Aorta (tissue), 5 donors: ENCODE measurements at regions not wholly inside any gene's neighbourhood (a gene's known extent, or its start where the extent isn't known, plus 50 kb on each side); places are given as distances from the start of the nearest gene placed in this dataset.

Experiments used
- ATAC-seq: fragments of 200-7000 bp; cut with Tn5 transposase; one replicate; pipeline ENCODE4 v1.9.1; 2022; ENCODE audit warnings: moderate library complexity; ENCODE audit not compliant: low FRiP score
- DNase-seq, 2 donors: peaks; one replicate each; pipeline ENCODE4 v3.0.0-alpha.2; 2020
- H3K27ac ChIP-seq, 2 donors: one replicate each; pipeline ENCODE4 v1.5.1; 2013; ENCODE audit warnings: low read length in 2 of 2, mild to moderate bottlenecking in 2 of 2, moderate library complexity in 2 of 2, control low read depth in 1 of 2, inconsistent platforms in 1 of 2, low read depth in 1 of 2
- H3K27me3 ChIP-seq, 2 donors: one replicate each; pipeline ENCODE4 v1.6.1; 2013; ENCODE audit warnings: control low read depth in 1 of 2, low read length in 1 of 2, mild to moderate bottlenecking in 1 of 2, moderate library complexity in 1 of 2; ENCODE audit not compliant: insufficient read depth in 2 of 2, control insufficient read depth in 1 of 2
- H3K36me3 ChIP-seq, 2 donors: one replicate each; pipeline ENCODE4 v1.6.1; 2013; ENCODE audit warnings: control low read depth in 1 of 2, low read length in 1 of 2, mild to moderate bottlenecking in 1 of 2; ENCODE audit not compliant: insufficient read depth in 2 of 2, control insufficient read depth in 1 of 2
- H3K4me1 ChIP-seq, 2 donors: one replicate each; pipeline ENCODE4 v1.6.1; 2013; ENCODE audit warnings: low read length in 2 of 2, control low read depth in 1 of 2, mild to moderate bottlenecking in 1 of 2, moderate library complexity in 1 of 2; ENCODE audit not compliant: insufficient read depth in 2 of 2, control insufficient read depth in 1 of 2
- H3K4me3 ChIP-seq, 2 donors: one replicate each; pipeline ENCODE4 v1.5.1; 2013; ENCODE audit warnings: low read length in 2 of 2, control low read depth in 1 of 2, mild to moderate bottlenecking in 1 of 2
- H3K9me3 ChIP-seq: one replicate; pipeline ENCODE4 v1.6.1; 2013; ENCODE audit warnings: mild to moderate bottlenecking, low read length; ENCODE audit not compliant: control insufficient read depth
- WGBS, 2 donors: extraction: QIAGEN DNeasy Blood & Tissue Kit; methylation state at CpG; one replicate each; pipeline ENCODE4 v1.1.7; 2013; 5-methylcytosine and 5-hydroxymethylcytosine counted together
- intact Hi-C, 2 donors: fragments of 100-400 bp; cut with DNase I; formaldehyde crosslinking; loops; one replicate each; pipeline versions ENCODE4 v1.14.2 to v1.15.0; 2022
- donor health status: healthy with polysubstance abuse.
- donor health status: Bipolar disorder and iron deficiency.
- donor health status: DM: no; HTN: no; CAD: no.
- donor health status: DM: no; HTN: no; CAD: no.
- donor health status: DM: yes; HTN: yes; CAD: no.

DNA sequence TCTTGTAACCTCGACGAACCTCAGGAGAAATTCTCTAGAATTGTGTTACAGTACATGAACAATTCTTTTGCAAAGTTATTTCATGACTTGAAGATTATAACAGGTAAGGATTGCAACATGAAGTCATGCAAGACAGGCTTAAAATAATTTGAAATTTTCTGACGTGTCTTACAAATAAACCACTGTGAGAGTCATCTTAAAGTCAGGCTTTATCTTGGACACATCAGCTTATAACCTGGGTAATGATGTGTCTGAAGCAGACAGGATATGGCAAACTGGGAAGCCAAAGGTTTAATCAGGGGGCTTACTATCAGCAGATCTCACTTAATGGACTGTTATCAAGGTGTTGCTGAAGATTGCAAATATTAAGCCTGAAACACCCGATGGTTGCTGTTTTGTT is 407.8 kb downstream of the KLF5 start:
- WGBS, 2 donors: 81% methylated on average over 4 of the region's 4 CpGs
- no peak for DNase-seq
- intact Hi-C loops: no loop called here

DNA sequence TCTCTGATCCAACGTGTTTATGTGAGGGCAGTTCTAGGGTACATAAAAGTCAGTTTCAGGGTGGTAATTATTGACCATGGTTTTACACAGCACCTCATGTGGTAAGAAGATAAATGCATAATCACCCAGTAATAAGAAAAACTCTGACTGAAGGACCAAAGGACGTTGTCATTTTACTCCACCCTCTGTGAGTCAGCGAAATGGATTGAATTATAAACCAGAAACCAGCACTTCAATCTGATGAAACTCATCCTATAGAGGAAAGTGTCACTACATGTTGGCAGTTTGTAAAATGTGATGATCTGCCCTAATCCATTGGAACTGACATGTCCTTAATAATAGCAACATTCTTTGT is 406.8 kb downstream of the KLF5 start:
- Histone ChIP-seq H3K9me3 (no peaks in the 10 kb centered on the region), H3K4me1 (peaks cover 0 to 4% of the 10 kb centered on the region in 2 donors), H3K27me3 (no peaks in the 10 kb centered on the region), H3K27ac (no peak overlapping the region), H3K36me3 (no peaks in the 10 kb centered on the region), H3K4me3 (no peak overlapping the region)
- DNase-seq (no peak), ATAC-seq (no peak)
- intact Hi-C loops: no loop called here
- WGBS, 2 donors: 43 to 45% methylated on average over 3 of the region's 3 CpGs

More for the DNA sequence above, 407.8 kb downstream of the KLF5 start:
- H3K27me3 ChIP-seq: no peaks in the 10 kb centered on the region
- no peaks in the 10 kb centered on the region for H3K36me3 ChIP-seq
- ATAC-seq: no peak
- no peak overlapping the region for H3K27ac ChIP-seq
- H3K4me1 ChIP-seq: peaks cover 0 to 4% of the 10 kb centered on the region in 2 donors
- no peak overlapping the region for H3K4me3 ChIP-seq
- no peaks in the 10 kb centered on the region for H3K9me3 ChIP-seq

DNA sequence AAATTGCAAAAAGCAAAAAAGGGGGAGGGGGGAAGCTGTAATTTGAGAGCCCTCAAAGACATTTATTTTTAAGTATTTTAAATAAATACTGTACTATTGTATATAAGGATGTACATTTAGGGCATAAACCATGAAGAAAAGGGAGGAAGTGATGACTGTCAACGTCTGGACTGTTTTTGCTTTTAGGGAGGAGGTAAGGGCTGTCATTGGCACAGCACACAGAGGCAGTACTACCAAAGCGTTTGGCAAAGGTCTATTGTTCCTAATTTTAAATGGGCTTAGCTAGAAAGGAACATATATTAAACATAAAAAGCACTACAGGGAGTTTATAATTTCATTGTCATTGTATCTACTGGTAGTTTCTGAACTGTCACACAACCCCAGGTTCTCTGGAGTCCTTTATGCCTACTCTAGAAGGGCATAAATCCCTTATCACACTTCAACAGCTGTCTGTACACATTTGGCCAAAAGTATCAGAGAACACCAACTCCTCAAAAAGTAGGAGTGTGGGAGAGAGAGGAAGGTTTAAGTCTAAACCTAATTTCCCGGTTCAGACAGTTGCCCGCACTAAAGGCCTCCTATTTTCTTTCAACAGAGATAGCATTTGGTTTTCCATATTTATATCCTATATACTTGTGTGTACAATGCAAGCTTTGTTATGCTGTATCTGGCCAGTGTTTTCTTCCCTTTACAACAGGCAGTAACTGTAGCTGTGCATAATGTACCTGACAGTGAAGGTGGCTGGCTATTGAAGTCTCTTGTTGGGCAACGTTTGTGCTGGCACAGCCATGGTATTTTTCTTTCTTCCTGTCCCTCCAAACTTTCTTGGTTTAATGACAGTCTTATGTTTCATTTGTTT is 406.2 kb downstream of the KLF5 start:
- Histone ChIP-seq H3K4me3 (no peak overlapping the region), H3K9me3 (no peaks in the 10 kb centered on the region), H3K4me1 (peaks cover 0 to 4% of the 10 kb centered on the region in 2 donors), H3K36me3 (no peaks in the 10 kb centered on the region), H3K27me3 (no peaks in the 10 kb centered on the region), H3K27ac (no peak overlapping the region)
- intact Hi-C loops: no loop called here
- 24 to 27% methylated on average over 5 of the region's 5 CpGs for WGBS, 2 donors
- no peak for DNase-seq
- no peak for ATAC-seq

DNA sequence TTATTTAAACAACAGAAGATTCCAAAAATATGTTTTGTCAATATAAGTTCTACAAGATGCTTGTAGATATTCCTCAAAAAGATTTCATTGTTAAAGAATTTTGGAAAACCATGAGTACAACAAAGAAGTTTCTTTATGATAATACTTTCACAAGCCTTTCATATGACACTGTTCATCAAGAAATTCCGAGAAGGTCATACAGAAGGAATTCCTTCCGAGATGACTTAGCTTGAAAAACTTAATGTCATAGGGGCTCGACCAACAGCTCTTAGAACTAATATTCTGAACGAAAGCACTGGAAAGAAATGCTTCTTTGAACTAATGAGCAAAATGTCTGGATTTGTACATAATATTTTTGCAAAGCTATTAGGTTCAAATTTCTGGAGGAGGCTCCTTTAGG is 403.4 kb downstream of the KLF5 start:
- DNase-seq (no peak), ATAC-seq (no peak)
- no peak overlapping the region for H3K27ac ChIP-seq
- H3K36me3 ChIP-seq: no peaks in the 10 kb centered on the region
- WGBS, 2 donors: 75 to 77% methylated on average over 4 of the region's 4 CpGs
- no peaks in the 10 kb centered on the region for H3K27me3 ChIP-seq
- H3K9me3 ChIP-seq: no peaks in the 10 kb centered on the region
- intact Hi-C loops: no loop called here
- no peak overlapping the region for H3K4me3 ChIP-seq
- peaks cover 0 to 4% of the 10 kb centered on the region in 2 donors for H3K4me1 ChIP-seq

DNA sequence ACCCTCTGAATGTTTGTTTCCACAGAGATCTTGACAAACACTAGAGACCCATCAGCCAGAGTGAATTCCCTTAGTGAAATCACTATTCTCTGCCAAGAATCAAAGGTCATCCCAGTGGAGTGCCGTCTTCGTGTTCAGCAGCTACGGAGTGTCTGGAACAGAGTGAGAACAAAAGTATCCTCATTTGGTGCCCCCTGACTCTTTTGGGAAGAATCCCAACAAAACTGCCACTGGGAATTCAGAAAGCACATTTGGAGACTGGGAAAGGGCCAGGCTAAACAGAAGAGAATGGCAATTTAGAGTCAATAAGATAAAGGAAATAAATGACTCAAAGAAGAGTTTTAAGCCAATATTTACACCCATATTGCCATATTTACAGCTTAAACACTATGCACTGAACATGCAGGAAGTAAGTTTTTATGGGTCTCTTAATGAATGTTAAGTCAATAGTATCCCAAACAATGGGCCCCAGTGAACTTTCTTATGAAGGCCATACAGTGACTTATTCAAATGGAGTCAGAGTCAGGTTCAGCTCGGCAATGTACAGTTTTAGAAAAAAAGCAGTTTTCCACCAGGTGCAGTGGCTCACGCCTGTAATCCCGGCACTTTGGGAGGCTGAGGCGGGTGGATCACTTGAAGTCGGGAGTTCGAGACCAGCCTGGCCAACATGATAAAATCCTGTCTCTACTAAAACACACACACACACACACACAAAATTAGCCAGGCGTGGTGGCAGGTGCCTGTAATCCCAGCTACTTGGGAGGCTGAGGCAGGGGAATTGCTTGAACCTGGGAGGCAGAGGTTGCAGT is 392.6 kb downstream of the KLF5 start:
- WGBS, 2 donors: 75 to 76% methylated on average over 10 of the region's 10 CpGs
- no peak for ATAC-seq
- no peak for DNase-seq
- H3K9me3 ChIP-seq: no peaks in the 10 kb centered on the region
- H3K27me3 ChIP-seq: no peaks in the 10 kb centered on the region
- no peak overlapping the region for H3K27ac ChIP-seq
- intact Hi-C loops: no loop called here
- H3K4me1 ChIP-seq: no peaks in the 10 kb centered on the region
- no peaks in the 10 kb centered on the region for H3K36me3 ChIP-seq
- H3K4me3 ChIP-seq: no peak overlapping the region

DNA sequence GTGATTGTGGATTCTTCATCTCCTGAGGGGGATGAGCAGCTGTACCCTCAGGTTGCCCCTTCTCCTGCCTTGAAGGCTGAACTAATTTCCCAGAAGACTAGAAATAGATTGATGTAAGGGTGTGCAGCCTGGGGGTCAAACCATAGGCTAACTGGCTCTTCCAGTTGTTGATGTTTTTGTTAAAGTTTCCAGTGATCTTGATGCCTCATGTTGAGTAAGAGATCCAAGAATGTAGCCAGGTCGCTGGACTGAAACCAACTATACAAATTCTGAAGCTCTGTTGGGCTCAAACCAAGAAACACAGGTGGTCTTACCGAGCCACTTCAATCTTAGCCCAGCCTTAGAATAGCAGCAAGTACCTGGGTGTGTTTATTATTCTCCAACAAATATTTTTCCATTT is 391.8 kb downstream of the KLF5 start:
- DNase-seq (no peak), ATAC-seq (no peak)
- 40 to 45% methylated on average over 2 of the region's 2 CpGs for WGBS, 2 donors
- H3K4me3 ChIP-seq: no peak overlapping the region
- H3K36me3 ChIP-seq: no peaks in the 10 kb centered on the region
- H3K4me1 ChIP-seq: no peaks in the 10 kb centered on the region
- no peaks in the 10 kb centered on the region for H3K27me3 ChIP-seq
- H3K9me3 ChIP-seq: no peaks in the 10 kb centered on the region
- H3K27ac ChIP-seq: no peak overlapping the region
- intact Hi-C loops: no loop called here

DNA sequence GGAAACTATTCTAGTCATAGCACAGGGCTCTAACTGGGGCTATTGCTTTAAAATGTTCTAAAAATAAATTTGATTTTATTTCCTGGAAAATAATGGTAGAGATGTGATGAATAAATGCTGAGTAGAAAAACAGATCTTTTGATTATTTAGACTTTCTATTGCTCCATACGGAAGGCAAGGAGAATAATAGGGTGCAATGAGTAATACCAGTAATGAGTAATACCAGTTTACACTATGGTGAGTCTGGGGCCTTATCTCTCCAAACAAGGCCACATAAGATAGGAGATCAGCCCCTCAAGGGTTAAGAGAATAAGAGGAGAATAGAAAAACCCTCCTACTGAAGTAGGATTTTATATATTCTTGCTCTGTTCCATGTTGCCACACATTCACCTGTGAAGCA is 390.4 kb downstream of the KLF5 start:
- Histone ChIP-seq H3K9me3 (peaks cover 2% of the 10 kb centered on the region), H3K4me1 (no peaks in the 10 kb centered on the region), H3K27me3 (no peaks in the 10 kb centered on the region), H3K4me3 (no peak overlapping the region), H3K36me3 (no peaks in the 10 kb centered on the region), H3K27ac (no peak overlapping the region)
- WGBS, 2 donors: 56 to 61% methylated on average over 1 of the region's 1 CpG
- intact Hi-C loops: no loop called here
- ATAC-seq (no peak), DNase-seq (no peak)

DNA sequence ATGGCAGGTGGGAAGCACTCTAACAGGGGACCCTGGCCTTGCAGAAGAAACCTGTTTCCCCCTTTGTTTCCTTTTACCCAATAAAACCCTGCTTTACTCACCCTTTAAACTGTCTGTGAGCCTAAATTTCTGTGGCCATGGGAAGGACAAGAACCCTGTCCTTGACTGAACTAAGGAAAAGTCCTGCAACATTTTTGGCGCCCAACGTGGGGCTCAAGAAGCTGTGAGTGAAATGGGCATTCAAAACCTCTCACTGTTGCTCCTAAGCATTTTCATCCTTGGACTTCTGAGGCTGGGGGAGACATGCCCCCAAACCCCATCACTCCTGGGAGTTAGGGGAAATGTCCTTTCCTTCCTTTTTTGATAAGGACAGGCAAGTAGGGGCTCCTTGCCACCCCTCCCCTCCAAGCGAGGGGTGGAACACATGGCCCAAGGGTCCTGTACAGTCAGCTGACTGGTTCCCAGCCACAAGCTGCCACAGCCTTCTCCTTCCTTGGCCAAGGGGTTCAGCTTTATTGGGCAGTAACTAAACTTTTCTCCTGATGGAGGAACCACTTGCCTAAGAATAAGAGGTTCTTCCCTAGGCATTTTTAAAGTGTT is 381.6 kb downstream of the KLF5 start:
- DNase-seq (no peak), ATAC-seq (no peak)
- no peaks in the 10 kb centered on the region for H3K36me3 ChIP-seq
- WGBS, 2 donors: 87 to 89% methylated on average over 3 of the region's 3 CpGs
- H3K4me3 ChIP-seq: no peak overlapping the region
- no peak overlapping the region for H3K27ac ChIP-seq
- intact Hi-C loops: no loop called here
- no peaks in the 10 kb centered on the region for H3K4me1 ChIP-seq
- peaks cover 15% of the 10 kb centered on the region for H3K9me3 ChIP-seq
- H3K27me3 ChIP-seq: no peaks in the 10 kb centered on the region
